GM23338 (cell line): ENCODE measurements at regions not wholly inside any gene's neighbourhood (a gene's known extent, or its start where the extent isn't known, plus 50 kb on each side); places are given as distances from the start of the nearest gene placed in this dataset.

Source experiments
- CREB1 ChIP-seq: fragments of 250-450 bp; sonication (Bioruptor Pico); IDR thresholded peaks from 2 replicates; pipeline ENCODE4 v1.5.0; 2020; ENCODE audit warnings: low read depth, mild to moderate bottlenecking, moderate library complexity
- EZH2 ChIP-seq: fragments of 200-600 bp; sonication (generic); IDR thresholded peaks from one replicate; pipeline ENCODE4 v1.8.0; 2017; ENCODE audit warnings: antibody characterized with exemption, mild to moderate bottlenecking, low read depth; ENCODE audit not compliant: unreplicated experiment
- EZH2phosphoT487 ChIP-seq: fragments of 200-600 bp; sonication (generic); IDR thresholded peaks from one replicate; pipeline ENCODE4 v1.8.1; 2018; ENCODE audit warnings: antibody characterized with exemption; ENCODE audit not compliant: unreplicated experiment
- POLR2AphosphoS5 ChIP-seq: IDR thresholded peaks from 2 replicates; pipeline ENCODE4 v1.6.1; 2016; ENCODE audit warnings: antibody characterized with exemption, low read depth
- ZNF331 ChIP-seq: fragments of 250-450 bp; sonication (Bioruptor Pico); IDR thresholded peaks from 2 replicates; pipeline ENCODE4 v1.5.0; 2020; ENCODE audit warnings: low read depth, mild to moderate bottlenecking, moderate library complexity
- TF ChIP-seq, protein P1 (sequence below), 2 experiments: fragments of 200-600 bp in 1 of 2; sonication (generic) in 1 of 2; conservative IDR thresholded peaks; 2 replicates each; pipeline versions ENCODE4 v1.5.1 to v1.6.1; 2016 to 2017; ENCODE audit warnings: antibody characterized with exemption in 2 of 2, low read depth in 2 of 2, mild to moderate bottlenecking in 2 of 2, moderate library complexity in 1 of 2
- TF ChIP-seq, protein P2 (sequence below): IDR thresholded peaks from one replicate; pipeline ENCODE4 v1.6.1; 2018; ENCODE audit warnings: antibody characterized with exemption; ENCODE audit not compliant: unreplicated experiment

DNA sequence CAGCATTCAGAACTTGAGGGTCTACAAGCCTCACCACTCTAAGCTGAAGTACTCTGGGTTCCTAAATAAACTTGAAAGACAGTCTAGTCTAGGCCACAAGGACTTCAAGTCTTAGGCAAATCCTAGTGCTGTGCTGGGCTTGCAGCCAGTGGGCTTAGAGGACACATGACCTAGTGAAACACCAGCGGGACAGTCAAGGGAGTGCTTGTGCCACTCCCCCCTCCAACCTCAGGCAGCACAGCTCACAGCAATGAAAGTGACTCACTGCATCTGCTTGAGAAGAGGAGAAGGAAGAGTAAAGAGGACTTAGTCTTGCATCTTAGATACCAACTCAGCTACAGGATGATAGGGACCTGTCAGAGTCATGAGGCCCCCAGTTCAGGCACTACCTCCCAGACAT is 438.1 kb downstream of the IPO8 start:
- no peak for TF ChIP-seq ZNF331
- TF ChIP-seq, protein P1, sequence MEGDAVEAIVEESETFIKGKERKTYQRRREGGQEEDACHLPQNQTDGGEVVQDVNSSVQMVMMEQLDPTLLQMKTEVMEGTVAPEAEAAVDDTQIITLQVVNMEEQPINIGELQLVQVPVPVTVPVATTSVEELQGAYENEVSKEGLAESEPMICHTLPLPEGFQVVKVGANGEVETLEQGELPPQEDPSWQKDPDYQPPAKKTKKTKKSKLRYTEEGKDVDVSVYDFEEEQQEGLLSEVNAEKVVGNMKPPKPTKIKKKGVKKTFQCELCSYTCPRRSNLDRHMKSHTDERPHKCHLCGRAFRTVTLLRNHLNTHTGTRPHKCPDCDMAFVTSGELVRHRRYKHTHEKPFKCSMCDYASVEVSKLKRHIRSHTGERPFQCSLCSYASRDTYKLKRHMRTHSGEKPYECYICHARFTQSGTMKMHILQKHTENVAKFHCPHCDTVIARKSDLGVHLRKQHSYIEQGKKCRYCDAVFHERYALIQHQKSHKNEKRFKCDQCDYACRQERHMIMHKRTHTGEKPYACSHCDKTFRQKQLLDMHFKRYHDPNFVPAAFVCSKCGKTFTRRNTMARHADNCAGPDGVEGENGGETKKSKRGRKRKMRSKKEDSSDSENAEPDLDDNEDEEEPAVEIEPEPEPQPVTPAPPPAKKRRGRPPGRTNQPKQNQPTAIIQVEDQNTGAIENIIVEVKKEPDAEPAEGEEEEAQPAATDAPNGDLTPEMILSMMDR (conservative IDR thresholded peaks at IDR 0.05; ENCODE audit: low read depth in 2 of 2): no peak
- TF ChIP-seq, protein P2, sequence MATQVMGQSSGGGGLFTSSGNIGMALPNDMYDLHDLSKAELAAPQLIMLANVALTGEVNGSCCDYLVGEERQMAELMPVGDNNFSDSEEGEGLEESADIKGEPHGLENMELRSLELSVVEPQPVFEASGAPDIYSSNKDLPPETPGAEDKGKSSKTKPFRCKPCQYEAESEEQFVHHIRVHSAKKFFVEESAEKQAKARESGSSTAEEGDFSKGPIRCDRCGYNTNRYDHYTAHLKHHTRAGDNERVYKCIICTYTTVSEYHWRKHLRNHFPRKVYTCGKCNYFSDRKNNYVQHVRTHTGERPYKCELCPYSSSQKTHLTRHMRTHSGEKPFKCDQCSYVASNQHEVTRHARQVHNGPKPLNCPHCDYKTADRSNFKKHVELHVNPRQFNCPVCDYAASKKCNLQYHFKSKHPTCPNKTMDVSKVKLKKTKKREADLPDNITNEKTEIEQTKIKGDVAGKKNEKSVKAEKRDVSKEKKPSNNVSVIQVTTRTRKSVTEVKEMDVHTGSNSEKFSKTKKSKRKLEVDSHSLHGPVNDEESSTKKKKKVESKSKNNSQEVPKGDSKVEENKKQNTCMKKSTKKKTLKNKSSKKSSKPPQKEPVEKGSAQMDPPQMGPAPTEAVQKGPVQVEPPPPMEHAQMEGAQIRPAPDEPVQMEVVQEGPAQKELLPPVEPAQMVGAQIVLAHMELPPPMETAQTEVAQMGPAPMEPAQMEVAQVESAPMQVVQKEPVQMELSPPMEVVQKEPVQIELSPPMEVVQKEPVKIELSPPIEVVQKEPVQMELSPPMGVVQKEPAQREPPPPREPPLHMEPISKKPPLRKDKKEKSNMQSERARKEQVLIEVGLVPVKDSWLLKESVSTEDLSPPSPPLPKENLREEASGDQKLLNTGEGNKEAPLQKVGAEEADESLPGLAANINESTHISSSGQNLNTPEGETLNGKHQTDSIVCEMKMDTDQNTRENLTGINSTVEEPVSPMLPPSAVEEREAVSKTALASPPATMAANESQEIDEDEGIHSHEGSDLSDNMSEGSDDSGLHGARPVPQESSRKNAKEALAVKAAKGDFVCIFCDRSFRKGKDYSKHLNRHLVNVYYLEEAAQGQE: no peak
- TF ChIP-seq POLR2AphosphoS5: no peak
- TF ChIP-seq CREB1 (CRISPR knock-in tag): no peak
- TF ChIP-seq EZH2: no peak
- TF ChIP-seq EZH2phosphoT487: no peak
